HG03558 (cell line): ENCODE measurements at regions not wholly inside any gene's neighbourhood (a gene's known extent, or its start where the extent isn't known, plus 50 kb on each side); places are given as distances from the start of the nearest gene placed in this dataset.

Experiments used
- ATAC-seq: cut with Tn5 transposase; IDR thresholded peaks from one replicate; pipeline ENCODE4 v1.9.1; 2021; ENCODE audit warnings: moderate number of reproducible peaks; ENCODE audit not compliant: unreplicated experiment; ENCODE audit errors: extremely low read depth

DNA sequence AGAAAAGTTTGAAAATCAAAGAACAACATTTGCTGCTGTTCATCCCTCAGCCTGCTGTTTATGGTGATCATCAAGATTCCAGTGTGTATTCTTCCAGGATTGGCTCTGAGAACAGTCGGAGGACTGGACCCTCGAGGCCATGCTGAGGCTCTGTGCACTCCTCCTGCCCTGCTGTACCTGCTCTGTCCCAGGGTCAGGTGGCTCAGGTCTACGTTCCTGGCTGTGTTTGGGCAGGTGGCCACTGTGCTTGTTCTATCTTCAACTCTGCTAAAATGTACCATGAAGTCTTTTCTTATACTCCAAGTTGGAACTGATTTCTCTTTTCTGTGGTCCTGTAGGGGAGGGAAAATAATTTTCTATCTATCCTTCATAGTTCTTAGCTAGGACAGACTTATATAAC, 175.9 kb downstream of the RWDD3 start:
- no peak for ATAC-seq

- no peak for ATAC-seq
Observed at GRCh38 chr1:95415146-95415545, 181.1 kb downstream of the RWDD3 start.

DNA sequence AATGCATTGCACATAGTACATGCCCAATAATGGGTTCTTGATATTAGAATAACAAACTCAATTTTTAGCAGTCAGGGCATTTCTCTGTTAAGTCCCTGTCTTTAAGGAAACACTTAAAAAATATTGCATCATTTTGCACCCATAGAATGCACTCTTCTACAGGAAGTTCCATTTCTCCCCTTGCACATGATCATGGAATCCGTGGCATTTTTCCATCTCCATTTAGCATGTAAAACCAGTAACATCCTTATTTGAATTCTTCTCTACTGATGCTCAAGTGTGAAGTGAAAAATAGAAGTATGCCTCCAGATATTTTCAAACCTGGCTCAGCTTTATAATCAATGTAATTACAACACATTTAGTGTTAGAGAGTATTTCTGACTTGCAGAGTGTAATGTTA, 192.8 kb downstream of the RWDD3 start:
- ATAC-seq = no peak

DNA sequence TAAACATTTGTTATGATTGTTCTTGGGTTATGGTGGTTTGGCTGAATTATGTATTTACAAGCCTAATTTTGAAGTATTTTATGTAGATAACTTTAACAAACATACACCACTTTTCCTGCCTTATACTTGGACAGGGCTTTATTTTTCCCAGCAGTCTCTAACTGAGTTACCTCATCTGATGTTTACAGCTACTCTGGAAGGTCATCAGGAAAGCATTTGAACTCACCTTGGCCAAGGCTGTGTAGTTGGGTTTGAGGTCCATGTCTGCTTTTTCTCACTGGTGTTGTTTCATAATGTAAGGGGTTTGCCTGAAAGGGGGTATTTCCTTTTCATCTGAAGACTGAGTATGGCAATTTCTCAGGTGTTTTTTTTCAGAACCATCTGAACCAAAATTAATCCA, 193.5 kb downstream of the RWDD3 start:
- ATAC-seq = no peak

DNA sequence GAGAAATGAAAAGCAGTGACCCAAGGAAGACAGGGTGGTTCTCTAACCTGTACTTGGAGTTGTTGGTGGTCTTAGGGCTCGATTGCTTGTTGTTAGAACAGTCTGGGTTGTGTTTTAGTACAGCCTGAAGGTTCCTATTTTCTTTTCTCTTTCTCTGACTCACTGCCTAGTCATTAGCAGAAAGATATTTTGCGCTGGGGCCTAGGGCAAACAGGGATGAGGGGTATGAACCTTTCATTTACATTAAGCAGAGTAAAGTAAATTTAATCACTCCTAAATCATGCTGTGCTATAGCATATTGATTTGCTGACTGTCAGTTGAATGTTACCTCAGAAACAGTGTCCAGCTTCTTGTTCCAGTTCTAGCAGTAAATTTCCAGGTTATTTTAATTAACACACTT, 197.2 kb downstream of the RWDD3 start:
- ATAC-seq = no peak

- no peak for ATAC-seq
Observed at GRCh38 chr1:95435611-95436010, 201.6 kb downstream of the RWDD3 start.

GRCh38 chr1:95437011-95437410, 203.0 kb downstream of the RWDD3 start:
- no peak for ATAC-seq

- ATAC-seq = no peak
Observed at GRCh38 chr1:95437781-95438180, 203.8 kb downstream of the RWDD3 start.

DNA sequence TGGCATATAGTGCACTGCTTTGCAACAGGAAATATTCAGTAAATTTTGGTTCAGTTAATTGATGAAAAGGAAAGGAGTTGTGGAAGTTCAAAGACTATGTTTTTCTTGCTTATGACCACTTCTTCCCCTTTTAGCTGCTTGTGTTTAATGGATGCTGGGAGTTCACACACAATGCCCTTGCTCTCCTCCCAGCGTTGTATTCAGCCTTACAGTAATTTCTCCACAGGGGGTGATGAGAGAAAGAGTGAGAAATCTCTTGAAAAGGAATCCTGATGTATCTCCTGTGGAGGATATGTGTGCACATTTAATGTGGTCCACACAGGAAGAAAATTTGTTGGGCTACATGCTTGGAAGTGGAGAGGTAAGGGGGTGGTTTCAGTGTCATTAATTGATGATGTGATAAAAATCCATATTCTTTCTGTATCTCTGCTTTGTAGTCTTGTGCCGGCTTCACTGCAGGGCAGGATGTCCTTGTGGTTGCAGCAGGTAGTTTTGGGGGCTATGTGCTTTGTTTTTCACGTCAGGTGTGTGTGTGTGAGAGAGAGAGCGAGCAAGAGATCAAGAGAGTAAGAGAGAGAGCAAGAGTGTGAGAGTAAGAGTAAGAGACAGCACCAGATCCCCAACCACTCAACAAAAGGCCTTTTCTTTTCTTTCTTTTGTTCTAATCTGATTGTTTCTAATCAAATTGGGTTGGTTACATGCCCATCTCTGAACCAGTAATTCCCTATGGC, 204.4 kb downstream of the RWDD3 start:
- ATAC-seq = no peak

DNA sequence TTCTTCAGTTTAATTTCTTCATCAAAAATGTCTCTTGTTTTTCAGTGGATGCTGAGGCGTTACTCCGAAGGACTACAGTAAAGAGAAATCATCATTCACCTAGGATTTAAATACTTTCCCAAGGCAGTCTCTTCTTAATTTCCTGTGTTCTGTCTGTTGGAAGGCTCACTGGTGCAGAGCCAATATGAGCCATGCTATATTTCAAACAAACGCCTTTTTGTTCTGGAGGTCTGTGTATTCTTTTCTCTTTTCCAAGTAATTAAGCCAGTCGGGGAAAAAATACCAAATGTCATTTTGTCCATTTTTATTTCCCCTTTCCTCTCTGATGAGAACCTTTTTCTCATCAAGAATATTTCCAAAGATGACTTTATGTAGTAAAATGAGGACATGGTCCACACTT, 206.5 kb downstream of the RWDD3 start:
- no peak for ATAC-seq

GRCh38 chr1:95449516-95449915, 215.5 kb downstream of the RWDD3 start:
- ATAC-seq = no peak

DNA sequence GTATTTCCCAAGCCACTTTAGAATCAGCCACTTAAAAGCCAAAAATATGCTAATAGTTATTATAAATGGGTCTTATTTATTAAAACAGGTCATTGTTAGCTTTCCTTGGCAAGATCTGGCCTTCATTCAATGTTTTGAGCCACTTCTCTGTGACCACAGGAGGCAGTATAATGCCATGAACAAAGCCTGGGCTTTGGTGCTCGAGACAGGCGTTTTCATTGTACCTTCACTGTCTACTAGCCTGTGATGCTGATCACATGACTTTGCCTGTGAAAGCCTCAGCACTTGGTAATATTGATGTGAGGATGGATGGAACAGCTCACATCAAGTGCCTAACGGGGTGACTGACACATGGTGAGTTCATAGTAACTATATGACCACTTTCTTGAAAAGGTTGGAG, 217.0 kb downstream of the RWDD3 start:
- ATAC-seq = no peak

DNA sequence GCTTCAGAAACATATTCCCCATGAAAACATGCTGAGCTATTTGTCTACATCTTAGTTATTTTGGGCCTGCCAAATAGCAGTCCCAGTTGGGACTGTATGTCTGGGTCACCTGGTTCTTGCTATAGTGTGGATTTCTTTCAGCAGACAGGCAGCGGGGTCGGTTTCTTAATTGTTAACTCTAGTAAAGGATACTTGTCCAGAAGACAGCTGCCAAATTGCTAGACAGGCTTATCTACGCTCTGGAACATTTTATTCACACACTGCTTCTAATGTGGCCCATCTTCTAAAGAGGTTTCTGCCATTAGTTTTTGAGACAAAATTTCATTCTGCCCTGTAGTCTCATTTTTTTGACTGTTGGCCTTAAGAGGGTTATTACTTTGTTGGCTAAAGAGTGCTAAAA, 217.9 kb downstream of the RWDD3 start:
- ATAC-seq = no peak

- ATAC-seq = no peak
Observed at GRCh38 chr1:95453053-95453452, 219.0 kb downstream of the RWDD3 start.

DNA sequence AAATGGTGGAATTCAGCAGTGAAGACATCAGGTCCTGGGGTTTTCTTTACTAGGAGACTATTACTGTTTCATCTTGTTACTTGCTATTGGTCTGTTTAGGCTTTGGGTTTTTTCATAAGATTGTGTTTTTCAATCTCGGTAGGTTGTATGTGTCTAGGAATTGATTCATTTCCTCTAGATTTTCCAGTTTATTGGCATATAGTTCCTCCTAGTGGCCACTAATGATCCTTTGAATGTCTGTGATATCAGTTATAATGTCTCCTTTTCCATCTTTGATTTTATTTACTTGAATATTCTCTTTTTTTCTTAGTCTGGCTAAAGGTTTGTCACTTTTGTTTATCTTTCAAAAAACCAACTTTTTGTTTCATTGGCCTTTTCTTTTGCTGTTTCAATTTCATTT, 233.0 kb downstream of the RWDD3 start:
- no peak for ATAC-seq

GRCh38 chr1:95475686-95476457, 241.9 kb downstream of the RWDD3 start:
- ATAC-seq = no peak

DNA sequence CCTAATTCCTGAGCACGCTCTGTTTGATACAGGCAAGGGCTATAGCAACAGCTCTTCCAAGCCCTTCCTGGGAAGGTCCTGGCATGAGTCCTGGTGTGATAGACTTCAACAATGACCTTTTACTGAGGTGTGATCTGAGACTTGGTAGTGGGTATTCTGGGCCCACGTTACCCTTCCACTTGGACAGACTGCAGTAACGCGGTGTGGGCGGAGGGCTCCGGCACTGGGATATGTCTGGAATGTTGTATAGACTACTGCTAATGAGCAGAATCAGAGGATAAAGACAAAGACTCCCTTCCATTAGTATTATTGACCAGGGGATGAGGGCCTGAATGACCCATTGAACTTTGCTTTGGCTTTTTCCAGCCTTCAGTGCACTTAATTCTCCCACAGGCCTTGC, 262.3 kb downstream of the RWDD3 start:
- ATAC-seq = no peak

- ATAC-seq = no peak
Observed at GRCh38 chr1:95496773-95497172, 262.8 kb downstream of the RWDD3 start.

DNA sequence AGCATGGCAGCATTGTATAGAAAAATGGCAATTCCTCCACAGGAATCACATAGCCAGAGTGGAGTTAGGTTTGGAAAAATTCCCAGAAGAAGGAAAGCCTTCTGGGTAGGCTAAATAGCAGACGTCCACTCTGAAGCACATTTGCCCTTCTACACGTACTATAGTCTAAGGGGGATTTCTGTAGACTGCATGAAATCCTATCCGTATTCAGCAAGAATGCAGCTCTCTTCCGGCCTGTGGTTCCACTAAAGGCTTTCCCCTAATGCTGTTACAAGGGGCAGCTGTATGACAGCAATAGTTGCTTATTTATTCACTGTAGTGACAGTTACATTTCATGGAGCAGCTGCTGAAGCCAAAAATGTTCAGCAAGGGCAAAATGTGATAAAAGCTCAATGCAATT, 263.6 kb downstream of the RWDD3 start:
- no peak for ATAC-seq

DNA sequence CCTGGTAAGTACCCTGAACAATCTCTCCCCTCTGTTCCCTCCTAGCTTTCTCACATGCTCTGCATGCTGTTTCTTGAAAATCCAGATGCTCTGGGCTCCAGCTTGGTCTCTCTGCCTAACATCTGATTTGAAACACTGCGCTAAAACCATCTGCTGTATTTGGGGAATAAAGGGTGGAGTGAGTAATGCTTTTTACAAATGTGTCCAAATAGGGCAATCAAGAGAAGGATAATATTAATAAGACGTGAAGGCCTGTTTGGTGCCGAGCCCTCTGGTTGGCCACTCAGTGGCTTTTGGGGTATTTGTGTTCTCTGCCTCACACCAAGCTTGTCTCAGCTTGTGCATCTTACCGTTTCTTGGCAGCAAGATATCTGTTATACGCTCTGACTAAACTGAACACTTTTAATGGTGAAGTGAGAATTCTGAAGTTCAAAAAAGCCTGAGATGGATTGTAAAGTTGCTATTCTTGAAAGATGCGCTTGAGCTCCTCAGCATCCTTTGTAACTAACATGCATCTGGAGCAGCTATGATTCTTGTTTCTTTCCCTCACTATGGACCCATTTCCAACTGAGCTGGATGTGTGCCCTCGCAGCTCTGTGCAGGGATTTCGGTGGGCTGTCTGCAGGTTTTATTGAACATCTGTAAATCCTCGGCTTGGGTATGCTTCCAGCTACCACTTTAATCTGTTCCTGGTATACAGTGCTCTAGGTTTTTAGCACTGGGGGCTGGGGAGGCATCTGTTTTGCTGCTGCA, 269.4 kb downstream of the RWDD3 start:
- ATAC-seq = no peak

- no peak for ATAC-seq
Observed at GRCh38 chr1:95504321-95504720, 270.3 kb downstream of the RWDD3 start.
